ENCODE measurements at regions not wholly inside any gene's neighbourhood (a gene's known extent, or its start where the extent isn't known, plus 50 kb on each side); places are given as distances from the start of the nearest gene placed in this dataset.

DNA sequence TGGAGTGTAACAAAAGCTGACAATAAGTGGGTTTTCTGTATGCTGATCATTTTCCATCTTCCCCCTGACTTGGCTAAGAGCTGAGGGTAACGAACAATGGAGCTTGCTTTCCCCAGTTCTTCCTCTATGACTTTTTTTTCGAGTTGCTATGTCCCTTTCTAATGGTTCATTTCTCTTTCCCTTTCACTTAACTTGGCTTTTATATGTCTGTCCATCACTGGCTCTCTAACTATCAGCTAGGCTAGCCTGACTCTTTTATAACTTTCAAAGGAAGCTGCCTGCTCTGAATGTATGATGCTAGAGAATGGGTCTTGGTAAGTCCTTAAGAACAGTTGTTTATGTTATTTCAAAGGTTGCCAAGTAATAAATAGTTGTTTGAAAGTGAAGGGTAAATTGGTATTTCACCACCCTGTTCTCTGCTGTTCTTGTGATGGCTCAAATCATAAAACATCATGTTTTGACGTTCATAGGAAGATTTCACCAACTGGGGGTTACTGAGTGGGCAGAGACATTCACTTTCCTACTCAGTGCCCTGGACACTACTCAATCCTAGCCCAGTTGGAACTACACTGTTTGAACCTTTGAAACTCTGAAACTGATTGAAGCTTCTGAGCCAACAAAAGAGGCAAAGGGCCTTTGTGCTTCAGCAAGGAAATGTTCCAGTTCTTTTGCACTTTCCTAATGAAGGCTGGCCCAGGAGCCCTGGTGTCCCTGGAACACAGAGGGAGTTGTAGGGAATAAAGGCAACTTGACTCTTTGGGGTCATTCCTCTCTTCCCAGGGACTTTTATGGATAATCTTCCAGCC, 85.4 kb upstream of the PHYHIPL start:
- TF ChIP-seq EP300 (IDR thresholded peaks at IDR 0.05) = no peak
- TF ChIP-seq, protein P1, sequence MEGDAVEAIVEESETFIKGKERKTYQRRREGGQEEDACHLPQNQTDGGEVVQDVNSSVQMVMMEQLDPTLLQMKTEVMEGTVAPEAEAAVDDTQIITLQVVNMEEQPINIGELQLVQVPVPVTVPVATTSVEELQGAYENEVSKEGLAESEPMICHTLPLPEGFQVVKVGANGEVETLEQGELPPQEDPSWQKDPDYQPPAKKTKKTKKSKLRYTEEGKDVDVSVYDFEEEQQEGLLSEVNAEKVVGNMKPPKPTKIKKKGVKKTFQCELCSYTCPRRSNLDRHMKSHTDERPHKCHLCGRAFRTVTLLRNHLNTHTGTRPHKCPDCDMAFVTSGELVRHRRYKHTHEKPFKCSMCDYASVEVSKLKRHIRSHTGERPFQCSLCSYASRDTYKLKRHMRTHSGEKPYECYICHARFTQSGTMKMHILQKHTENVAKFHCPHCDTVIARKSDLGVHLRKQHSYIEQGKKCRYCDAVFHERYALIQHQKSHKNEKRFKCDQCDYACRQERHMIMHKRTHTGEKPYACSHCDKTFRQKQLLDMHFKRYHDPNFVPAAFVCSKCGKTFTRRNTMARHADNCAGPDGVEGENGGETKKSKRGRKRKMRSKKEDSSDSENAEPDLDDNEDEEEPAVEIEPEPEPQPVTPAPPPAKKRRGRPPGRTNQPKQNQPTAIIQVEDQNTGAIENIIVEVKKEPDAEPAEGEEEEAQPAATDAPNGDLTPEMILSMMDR (IDR thresholded peaks at IDR 0.05) = no peak
- TF ChIP-seq POLR2AphosphoS5 (IDR thresholded peaks at IDR 0.05) = no peak
- TF ChIP-seq POLR2A (IDR thresholded peaks at IDR 0.05; ENCODE audit: low read depth) = no peak

Measured in esophagus muscularis mucosa (tissue), 4 donors.